Thyroid gland (tissue), 4 donors: ENCODE measurements at regions not wholly inside any gene's neighbourhood (a gene's known extent, or its start where the extent isn't known, plus 50 kb on each side); places are given as distances from the start of the nearest gene placed in this dataset.
"Not testable (repeated sequence)": the region's sequence is repeated elsewhere in the genome, so short reads cannot be mapped to it uniquely, and the experiment has no call there.

Experiments used
- DNase-seq, 2 donors: peaks; one replicate each; pipeline ENCODE4 v3.0.0-alpha.2; 2019
- H3K27ac ChIP-seq, 3 donors: fragments of 200-600 bp; sonication (generic); 1 replicate in 2 of 3; 2 replicates in 1 of 3; pipeline ENCODE4 v1.5.1; 2016 to 2019; ENCODE audit warnings: mild to moderate bottlenecking in 1 of 3, moderate library complexity in 1 of 3
- H3K27me3 ChIP-seq: fragments of 200-600 bp; sonication (generic); one replicate; pipeline ENCODE4 v1.5.1; 2019
- H3K36me3 ChIP-seq, 2 donors: fragments of 200-600 bp; sonication (generic); one replicate each; pipeline ENCODE4 v1.5.1; 2016 to 2019
- H3K4me1 ChIP-seq, 2 donors: fragments of 200-600 bp; sonication (generic); one replicate each; pipeline ENCODE4 v1.5.1; 2017 to 2019
- H3K4me3 ChIP-seq, 3 donors: fragments of 200-600 bp; sonication (generic); replicated peaks in 1 of 3; 1 replicate in 2 of 3; 2 replicates in 1 of 3; pipeline ENCODE4 v1.5.1; 2016; ENCODE audit warnings: mild to moderate bottlenecking in 1 of 3
- H3K9me3 ChIP-seq: fragments of 200-600 bp; sonication (generic); one replicate; pipeline ENCODE4 v1.5.1; 2017
- POLR2A ChIP-seq, 2 donors: fragments of 450-650 bp; IDR thresholded peaks; one replicate each; pipeline ENCODE4 v1.6.1; 2017; ENCODE audit warnings: antibody characterized with exemption in 2 of 2, mild to moderate bottlenecking in 2 of 2, moderate library complexity in 1 of 2
- WGBS, 2 donors: methylation state at CpG; one replicate each; pipeline ENCODE4 v1.1.5; 2017; 5-methylcytosine and 5-hydroxymethylcytosine counted together
- intact Hi-C: fragments of 100-400 bp; cut with DNase I; formaldehyde crosslinking; loops from one replicate; pipeline ENCODE4 v1.15.1; 2023
- TF ChIP-seq, protein P1 (sequence below), 6 experiments: fragments of 200-600 bp in 3 of 6; fragments of 450-650 bp in 3 of 6; sonication (generic) in 3 of 6; IDR thresholded peaks; one replicate each; pipeline ENCODE4 v1.5.1; 2016 to 2019; ENCODE audit warnings: antibody characterized with exemption in 6 of 6, mild to moderate bottlenecking in 2 of 6, inconsistent platforms in 1 of 6, moderate library complexity in 1 of 6

DNA sequence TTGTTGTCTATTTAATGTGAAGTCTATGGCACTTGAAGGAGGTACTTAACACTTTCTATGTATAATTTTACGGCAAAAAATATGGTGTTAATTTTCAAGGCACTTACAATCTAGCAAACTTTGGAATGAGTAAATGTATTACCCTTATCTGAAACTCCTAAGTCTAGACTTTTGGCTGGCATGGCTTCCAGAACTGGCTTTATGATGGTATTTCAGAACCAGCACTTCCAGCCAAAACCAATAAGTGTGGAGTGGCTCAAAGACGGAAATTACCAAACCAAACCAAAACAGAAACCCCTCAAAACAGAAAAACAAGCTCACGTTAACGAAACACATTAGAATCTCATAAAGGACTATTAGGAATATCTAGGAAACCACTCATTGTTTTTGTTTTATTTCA is 205.6 kb upstream of the HAND2 start:
- Histone ChIP-seq H3K4me1 (no peaks in the 10 kb centered on the region), H3K27me3 (no peaks in the 10 kb centered on the region), H3K9me3 (no peaks in the 10 kb centered on the region), H3K4me3 (no peak overlapping the region), H3K27ac (no peak overlapping the region), H3K36me3 (no peaks in the 10 kb centered on the region)
- intact Hi-C loops = no loop called here
- TF ChIP-seq, protein P1, sequence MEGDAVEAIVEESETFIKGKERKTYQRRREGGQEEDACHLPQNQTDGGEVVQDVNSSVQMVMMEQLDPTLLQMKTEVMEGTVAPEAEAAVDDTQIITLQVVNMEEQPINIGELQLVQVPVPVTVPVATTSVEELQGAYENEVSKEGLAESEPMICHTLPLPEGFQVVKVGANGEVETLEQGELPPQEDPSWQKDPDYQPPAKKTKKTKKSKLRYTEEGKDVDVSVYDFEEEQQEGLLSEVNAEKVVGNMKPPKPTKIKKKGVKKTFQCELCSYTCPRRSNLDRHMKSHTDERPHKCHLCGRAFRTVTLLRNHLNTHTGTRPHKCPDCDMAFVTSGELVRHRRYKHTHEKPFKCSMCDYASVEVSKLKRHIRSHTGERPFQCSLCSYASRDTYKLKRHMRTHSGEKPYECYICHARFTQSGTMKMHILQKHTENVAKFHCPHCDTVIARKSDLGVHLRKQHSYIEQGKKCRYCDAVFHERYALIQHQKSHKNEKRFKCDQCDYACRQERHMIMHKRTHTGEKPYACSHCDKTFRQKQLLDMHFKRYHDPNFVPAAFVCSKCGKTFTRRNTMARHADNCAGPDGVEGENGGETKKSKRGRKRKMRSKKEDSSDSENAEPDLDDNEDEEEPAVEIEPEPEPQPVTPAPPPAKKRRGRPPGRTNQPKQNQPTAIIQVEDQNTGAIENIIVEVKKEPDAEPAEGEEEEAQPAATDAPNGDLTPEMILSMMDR (IDR thresholded peaks at IDR 0.05) = no peak
- TF ChIP-seq POLR2A (IDR thresholded peaks at IDR 0.05) = no peak
- 60 to 68% methylated on average over 4 of the region's 4 CpGs for whole genome bisulfite sequencing, 2 donors
- DNase-seq = no peak

DNA sequence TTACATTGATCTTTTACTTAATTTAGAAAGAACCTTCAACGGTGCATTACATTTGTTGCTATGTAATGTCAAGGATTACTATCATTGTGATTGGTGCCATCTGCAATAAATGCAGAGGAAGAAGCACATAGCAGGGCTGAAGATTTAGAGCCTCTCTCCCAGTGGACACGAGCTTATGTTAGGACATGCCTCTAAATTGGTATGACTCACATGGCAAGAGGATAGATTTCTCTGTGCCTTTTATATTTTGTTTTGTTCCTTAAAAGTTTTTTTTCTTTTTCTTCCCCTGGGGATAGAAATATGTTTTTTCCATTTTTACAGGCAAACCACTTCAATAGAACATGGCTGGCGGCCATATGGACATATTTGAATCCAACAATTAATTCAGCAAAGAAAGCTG is 205.0 kb upstream of the HAND2 start:
- Histone ChIP-seq H3K27me3 (no peaks in the 10 kb centered on the region), H3K4me3 (no peak overlapping the region), H3K27ac (no peak overlapping the region), H3K9me3 (no peaks in the 10 kb centered on the region), H3K4me1 (no peaks in the 10 kb centered on the region), H3K36me3 (no peaks in the 10 kb centered on the region)
- WGBS, 2 donors = 77% methylated on average over 3 of the region's 3 CpGs
- intact Hi-C loops = no loop called here
- no peak for DNase-seq
- TF ChIP-seq, protein P1 (IDR thresholded peaks at IDR 0.05) = no peak
- no peak for TF ChIP-seq POLR2A (IDR thresholded peaks at IDR 0.05)

DNA sequence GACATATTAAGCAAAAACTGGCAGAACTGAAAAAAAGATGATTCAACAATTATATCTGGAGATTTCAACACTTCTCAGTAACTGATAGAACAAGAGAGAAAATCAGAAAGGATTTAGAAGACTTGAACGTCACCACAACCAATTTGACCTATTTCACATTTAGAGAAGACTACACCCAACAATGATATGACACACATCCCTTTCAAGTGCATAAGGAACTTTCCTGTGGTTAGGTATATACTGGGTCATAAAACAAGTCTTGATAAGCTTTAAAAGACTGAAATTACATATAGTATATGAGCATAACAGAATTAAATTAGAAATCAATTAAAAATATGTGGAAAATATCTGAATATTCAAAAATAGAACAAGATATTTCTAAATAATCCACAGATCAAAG is 201.2 kb upstream of the HAND2 start:
- WGBS, 2 donors = 78 to 82% methylated on average over 1 of the region's 1 CpG
- intact Hi-C loops = no loop called here

DNA sequence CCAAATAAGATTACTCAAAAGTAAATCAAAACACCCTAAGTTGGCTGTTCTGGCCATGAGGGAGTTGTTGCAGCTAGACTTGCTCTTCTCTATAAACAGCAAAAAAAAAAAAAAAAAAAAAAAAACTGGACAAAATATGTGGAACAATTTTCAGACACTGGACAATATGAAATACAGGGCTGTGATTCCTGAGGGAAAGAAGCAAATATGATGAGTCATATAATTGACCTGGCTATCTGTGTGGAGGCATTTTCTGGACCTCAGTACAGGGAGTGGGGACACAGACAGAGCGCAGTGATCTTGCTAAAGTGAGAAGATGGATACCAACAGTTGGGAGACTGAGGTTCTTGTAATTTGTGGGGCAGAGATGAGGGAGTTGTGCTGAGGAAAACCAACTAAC is 192.0 kb upstream of the HAND2 start:
- Histone ChIP-seq H3K4me3 (no peak overlapping the region), H3K27ac (no peak overlapping the region), H3K36me3 (no peaks in the 10 kb centered on the region), H3K4me1 (no peaks in the 10 kb centered on the region), H3K9me3 (no peaks in the 10 kb centered on the region), H3K27me3 (no peaks in the 10 kb centered on the region)
- DNase-seq = no peak
- intact Hi-C loops = no loop called here
- TF ChIP-seq, protein P1 (IDR thresholded peaks at IDR 0.05) = no peak
- no peak for TF ChIP-seq POLR2A (IDR thresholded peaks at IDR 0.05)
- WGBS, 2 donors = 88 to 98% methylated on average over 1 of the region's 1 CpG

More for the DNA sequence above, 201.2 kb upstream of the HAND2 start:
- no peak for TF ChIP-seq POLR2A (IDR thresholded peaks at IDR 0.05)
- TF ChIP-seq, protein P1 (IDR thresholded peaks at IDR 0.05) = no peak
- H3K4me1 ChIP-seq = no peaks in the 10 kb centered on the region
- H3K27me3 ChIP-seq = no peaks in the 10 kb centered on the region
- no peak overlapping the region for H3K4me3 ChIP-seq
- H3K36me3 ChIP-seq = no peaks in the 10 kb centered on the region
- no peaks in the 10 kb centered on the region for H3K9me3 ChIP-seq
- no peak overlapping the region for H3K27ac ChIP-seq
- DNase-seq = no peak

DNA sequence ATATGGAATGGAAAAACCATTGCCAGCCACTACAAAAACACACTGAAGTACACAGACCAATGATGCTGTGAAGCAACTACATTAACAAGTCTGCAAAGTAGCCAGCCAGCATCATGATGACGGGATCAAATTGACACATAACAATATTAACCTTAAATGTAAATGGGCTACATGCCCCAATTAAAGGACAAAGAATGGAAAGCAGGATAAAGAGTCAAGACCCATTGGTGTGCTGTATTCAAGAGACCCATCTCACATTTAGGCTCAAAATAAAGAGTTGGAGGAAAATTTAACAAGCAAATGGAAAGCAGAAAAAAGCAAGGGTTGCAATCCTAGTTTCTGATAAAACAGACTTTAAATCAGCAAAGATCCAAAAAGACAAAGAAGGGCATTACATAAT is 188.5 kb upstream of the HAND2 start:
- H3K27ac ChIP-seq, intact Hi-C loops, DNase-seq, H3K9me3 ChIP-seq, H3K4me1 ChIP-seq, H3K36me3 ChIP-seq, H3K27me3 ChIP-seq, H3K4me3 ChIP-seq: not testable (repeated sequence)
- 69 to 88% methylated on average over 1 of the region's 1 CpG for WGBS, 2 donors

DNA sequence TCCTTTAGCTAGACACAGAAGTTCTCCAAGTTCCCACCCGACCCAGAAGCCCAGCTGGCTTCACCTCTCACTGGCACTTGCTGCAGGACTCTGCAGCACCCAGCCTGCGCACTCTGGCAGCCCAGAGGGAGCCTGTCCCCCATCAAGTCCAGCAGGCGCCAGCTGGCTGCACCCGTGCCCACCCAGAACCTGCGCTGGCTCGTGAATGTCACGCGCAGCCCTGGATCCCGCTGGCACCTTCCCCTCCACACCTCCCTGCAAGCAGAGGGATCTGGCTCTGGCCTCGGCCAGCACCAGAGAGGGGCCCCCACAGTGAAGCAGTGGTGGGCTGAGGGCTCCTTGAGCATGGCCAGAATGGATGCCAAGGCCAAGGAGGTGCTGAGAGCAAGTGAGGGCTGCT is 187.6 kb upstream of the HAND2 start:
- Histone ChIP-seq H3K36me3 (no peaks in the 10 kb centered on the region), H3K9me3 (no peaks in the 10 kb centered on the region), H3K27me3 (no peaks in the 10 kb centered on the region), H3K4me1 (no peaks in the 10 kb centered on the region), H3K27ac (no peak overlapping the region), H3K4me3 (no peak overlapping the region)
- intact Hi-C loops = no loop called here
- DNase-seq = no peak
- WGBS, 2 donors = 90 to 93% methylated on average over 10 of the region's 10 CpGs
- TF ChIP-seq, protein P1 (IDR thresholded peaks at IDR 0.05) = no peak
- no peak for TF ChIP-seq POLR2A (IDR thresholded peaks at IDR 0.05)
